GM10266 (cell line): ENCODE measurements at regions not wholly inside any gene's neighbourhood (a gene's known extent, or its start where the extent isn't known, plus 50 kb on each side); places are given as distances from the start of the nearest gene placed in this dataset.

Experiments
- DNase-seq: peaks from one replicate; pipeline ENCODE4 v3.0.0; 2012; ENCODE audit errors: extremely low spot score
- CTCF ChIP-seq: IDR thresholded peaks from 2 replicates; pipeline ENCODE4 v1.5.1; 2012; ENCODE audit warnings: mild to moderate bottlenecking, low read depth; ENCODE audit not compliant: control insufficient read depth, insufficient read depth; ENCODE audit errors: missing control alignments

GRCh38 chr6:140040396-140040795, 665.9 kb upstream of the CITED2 start:
- DNase-seq, result no peak
- TF ChIP-seq CTCF, result no peak

- DNase-seq, result no peak
- no peak for TF ChIP-seq CTCF
These were observed 664.9 kb upstream of the CITED2 start for GRCh38 chr6:140039364-140039763.

GRCh38 chr6:140036196-140036595, 661.7 kb upstream of the CITED2 start:
- no peak for TF ChIP-seq CTCF
- DNase-seq, result no peak

GRCh38 chr6:140032189-140032588, 657.7 kb upstream of the CITED2 start:
- no peak for DNase-seq
- no peak for TF ChIP-seq CTCF

GRCh38 chr6:140029551-140029950, 655.1 kb upstream of the CITED2 start:
- TF ChIP-seq CTCF, result no peak
- no peak for DNase-seq

- no peak for DNase-seq
- TF ChIP-seq CTCF, result no peak
These were observed 652.8 kb upstream of the CITED2 start for GRCh38 chr6:140027219-140027618.

GRCh38 chr6:140026546-140026945, 652.1 kb upstream of the CITED2 start:
- DNase-seq, result no peak
- TF ChIP-seq CTCF, result no peak

- TF ChIP-seq CTCF, result no peak
- no peak for DNase-seq
These were observed 650.7 kb upstream of the CITED2 start for GRCh38 chr6:140025171-140025570.
